ENCODE measurements at regions not wholly inside any gene's neighbourhood (a gene's known extent, or its start where the extent isn't known, plus 50 kb on each side); places are given as distances from the start of the nearest gene placed in this dataset.
"Not testable (repeated sequence)": the region's sequence is repeated elsewhere in the genome, so short reads cannot be mapped to it uniquely, and the experiment has no call there.

DNA sequence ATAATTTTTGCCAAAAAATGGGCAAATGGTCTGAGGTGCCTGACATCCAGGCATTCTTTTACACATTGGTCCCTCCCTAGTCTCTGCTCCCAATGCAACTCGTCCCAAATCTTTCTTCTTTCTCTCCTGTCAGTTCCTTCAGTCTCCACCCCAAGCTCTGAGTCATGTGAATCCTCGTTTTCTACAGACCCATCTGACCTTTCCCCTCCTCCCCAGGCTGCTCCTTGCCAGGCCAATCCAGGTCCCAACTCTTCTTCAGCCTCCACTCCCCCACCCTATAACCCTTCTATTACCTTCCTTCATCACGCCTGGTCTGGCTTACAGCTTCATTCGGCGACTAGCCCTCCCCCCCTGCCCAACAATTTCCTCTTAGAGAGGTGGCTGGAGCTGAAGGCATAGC lies 55.3 kb downstream of the BBS10 start:
- H3K27ac ChIP-seq, H3K9ac ChIP-seq, H4K20me1 ChIP-seq, H3K4me3 ChIP-seq, H3K27me3 ChIP-seq, H3K4me2 ChIP-seq, H3K36me3 ChIP-seq, H3K4me1 ChIP-seq: not testable (repeated sequence)
- H3K9me3 ChIP-seq (replicated peaks in 1 of 11), result peaks cover 0 to 16% (median 4%) of the 10 kb centered on the region in 11 experiments; a peak in 8 of 22 replicates

- not testable (repeated sequence) for H3K4me2 ChIP-seq, H3K4me1 ChIP-seq, H3K4me3 ChIP-seq, H3K36me3 ChIP-seq, H3K9ac ChIP-seq, H4K20me1 ChIP-seq, H3K27ac ChIP-seq, H3K27me3 ChIP-seq
- peaks cover 0 to 16% (median 4%) of the 10 kb centered on the region in 11 experiments; a peak in 8 of 22 replicates for H3K9me3 ChIP-seq (replicated peaks in 1 of 11)
Measured at GRCh38 chr12:76292305-76292704, 55.9 kb downstream of the BBS10 start.

GRCh38 chr12:76290963-76291859 lies 57.0 kb downstream of the BBS10 start:
- Histone ChIP-seq H4K20me1 (no peaks in the 10 kb centered on the region), H3K27me3 (no peaks in the 10 kb centered on the region), H3K4me3 (no peak overlapping the region), H3K27ac (no peak overlapping the region), H3K36me3 (no peaks in the 10 kb centered on the region), H3K9ac (no peak overlapping the region), H3K9me3 (replicated peaks in 1 of 11) (peaks cover 0 to 16% (median 4%) of the 10 kb centered on the region in 11 experiments; a peak in 8 of 22 replicates), H3K4me2 (no peak overlapping the region), H3K4me1 (peaks cover 0 to 5% (median 2%) of the 10 kb centered on the region in 10 experiments; a peak in 5 of 20 replicates)
- TF ChIP-seq Cebpa-rat (IDR thresholded peaks at IDR 0.05), result no peak

DNA sequence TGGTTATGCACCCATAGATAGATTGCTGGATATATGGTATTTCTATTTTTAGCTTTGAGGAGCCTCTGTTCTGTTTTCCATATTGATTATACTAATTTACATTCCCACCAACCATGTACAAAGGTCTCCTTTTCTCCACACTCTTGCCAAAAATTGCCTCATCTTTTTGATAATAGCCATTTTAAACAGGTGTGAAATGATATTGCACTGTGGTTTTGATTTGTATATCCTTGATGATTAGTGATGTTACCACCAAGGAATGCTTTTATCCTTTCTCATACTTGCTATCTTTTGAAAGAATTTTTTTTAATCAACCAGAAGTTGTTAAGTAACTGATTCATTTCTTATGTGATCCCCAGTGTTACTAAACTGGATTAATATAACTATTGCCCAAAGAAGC lies 60.0 kb downstream of the BBS10 start:
- H3K36me3 ChIP-seq, result no peaks in the 10 kb centered on the region
- TF ChIP-seq Cebpa-rat (IDR thresholded peaks at IDR 0.05), result no peak
- H3K4me1 ChIP-seq, result peaks cover 0 to 5% (median 2%) of the 10 kb centered on the region in 10 experiments; a peak in 5 of 20 replicates
- no peaks in the 10 kb centered on the region for H3K27me3 ChIP-seq
- H3K9ac ChIP-seq, result no peak overlapping the region
- no peaks in the 10 kb centered on the region for H4K20me1 ChIP-seq
- no peak overlapping the region for H3K4me2 ChIP-seq
- H3K27ac ChIP-seq, result no peak overlapping the region
- no peak overlapping the region for H3K4me3 ChIP-seq
- peaks cover 0 to 10% (median 0%) of the 10 kb centered on the region in 11 experiments; a peak in 7 of 22 replicates for H3K9me3 ChIP-seq (replicated peaks in 1 of 11)

DNA sequence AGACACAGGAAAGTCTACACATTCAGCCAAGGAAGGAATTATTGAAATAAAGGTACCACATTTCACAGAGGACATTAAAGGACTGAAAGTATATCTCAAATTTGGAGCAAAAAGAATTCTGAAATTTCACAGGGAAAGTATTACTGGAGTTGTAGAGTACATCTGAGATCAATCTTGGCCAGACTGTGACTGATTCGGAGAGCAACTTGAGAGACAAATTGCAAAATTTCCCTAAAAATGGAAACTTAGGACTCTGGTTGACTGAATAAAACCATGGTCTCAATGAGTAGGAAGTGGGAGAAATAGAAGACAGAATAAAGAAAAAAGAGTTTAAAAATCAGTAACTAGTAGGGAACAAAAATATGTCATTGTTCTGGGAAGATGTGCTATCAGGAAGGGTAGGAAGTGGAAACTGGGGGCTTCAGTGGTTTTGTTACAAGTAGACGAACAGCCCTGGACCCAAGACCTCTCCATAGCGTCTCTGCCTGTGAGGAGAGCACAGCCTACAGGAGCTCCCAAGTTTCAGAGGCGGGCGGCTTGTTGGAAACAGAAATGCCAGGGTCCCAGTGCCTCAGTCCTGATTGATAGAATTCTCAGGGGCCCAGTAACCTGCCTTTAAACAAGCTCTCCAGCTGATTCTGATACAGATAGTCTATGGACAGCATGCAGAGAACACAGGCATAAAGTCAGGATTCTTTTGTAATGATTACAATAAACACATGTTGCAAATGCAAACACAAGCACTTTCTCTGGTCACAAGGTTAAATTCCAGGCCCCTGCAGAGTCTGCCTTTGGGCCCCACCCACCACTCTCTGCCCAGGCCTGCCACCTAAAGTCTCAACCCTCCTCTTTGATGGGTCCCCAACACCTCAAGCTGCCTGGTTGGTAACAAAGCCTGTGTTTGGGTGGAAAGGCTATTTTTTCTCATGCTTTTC lies 63.1 kb downstream of the BBS10 start:
- H3K4me3 ChIP-seq, result no peak overlapping the region
- H3K4me2 ChIP-seq, result no peak overlapping the region
- no peaks in the 10 kb centered on the region for H3K36me3 ChIP-seq
- H3K9ac ChIP-seq, result no peak overlapping the region
- H4K20me1 ChIP-seq, result no peaks in the 10 kb centered on the region
- no peaks in the 10 kb centered on the region for H3K9me3 ChIP-seq (replicated peaks in 1 of 11)
- peaks cover 0 to 5% (median 2%) of the 10 kb centered on the region in 10 experiments; a peak in 5 of 20 replicates for H3K4me1 ChIP-seq
- no peak overlapping the region for H3K27ac ChIP-seq
- no peak for TF ChIP-seq Cebpa-rat (IDR thresholded peaks at IDR 0.05)
- no peaks in the 10 kb centered on the region for H3K27me3 ChIP-seq

- H3K27ac ChIP-seq, result no peak overlapping the region
- no peak overlapping the region for H3K4me2 ChIP-seq
- H3K9ac ChIP-seq, result no peak overlapping the region
- H3K36me3 ChIP-seq, result no peaks in the 10 kb centered on the region
- no peaks in the 10 kb centered on the region for H3K9me3 ChIP-seq (replicated peaks in 1 of 11)
- no peaks in the 10 kb centered on the region for H4K20me1 ChIP-seq
- H3K4me3 ChIP-seq, result no peak overlapping the region
- no peaks in the 10 kb centered on the region for H3K27me3 ChIP-seq
- peaks cover 0 to 5% (median 2%) of the 10 kb centered on the region in 10 experiments; a peak in 5 of 20 replicates for H3K4me1 ChIP-seq
- TF ChIP-seq Cebpa-rat (IDR thresholded peaks at IDR 0.05), result no peak
Measured at GRCh38 chr12:76282744-76283143, 65.5 kb downstream of the BBS10 start.

DNA sequence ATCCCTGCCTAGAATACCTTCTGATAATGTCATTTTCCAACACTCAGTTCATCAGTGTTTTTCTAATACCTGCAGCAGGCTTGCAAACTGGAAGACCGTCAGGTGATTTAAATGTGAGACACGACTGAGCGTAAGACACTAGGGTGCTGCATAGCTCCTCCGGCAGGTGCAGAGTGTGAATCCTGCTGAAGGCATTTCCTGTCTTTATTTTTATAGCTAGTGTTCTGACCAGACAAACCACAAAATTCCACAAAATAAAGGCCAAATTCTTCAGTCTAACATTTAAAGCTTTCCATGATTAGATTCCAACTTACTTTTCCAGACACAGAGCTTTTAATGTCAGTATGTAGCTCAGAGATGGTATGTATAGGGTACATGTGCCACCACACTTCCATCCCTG lies 70.7 kb downstream of the BBS10 start:
- TF ChIP-seq Cebpa-rat (IDR thresholded peaks at IDR 0.05), result no peak

DNA sequence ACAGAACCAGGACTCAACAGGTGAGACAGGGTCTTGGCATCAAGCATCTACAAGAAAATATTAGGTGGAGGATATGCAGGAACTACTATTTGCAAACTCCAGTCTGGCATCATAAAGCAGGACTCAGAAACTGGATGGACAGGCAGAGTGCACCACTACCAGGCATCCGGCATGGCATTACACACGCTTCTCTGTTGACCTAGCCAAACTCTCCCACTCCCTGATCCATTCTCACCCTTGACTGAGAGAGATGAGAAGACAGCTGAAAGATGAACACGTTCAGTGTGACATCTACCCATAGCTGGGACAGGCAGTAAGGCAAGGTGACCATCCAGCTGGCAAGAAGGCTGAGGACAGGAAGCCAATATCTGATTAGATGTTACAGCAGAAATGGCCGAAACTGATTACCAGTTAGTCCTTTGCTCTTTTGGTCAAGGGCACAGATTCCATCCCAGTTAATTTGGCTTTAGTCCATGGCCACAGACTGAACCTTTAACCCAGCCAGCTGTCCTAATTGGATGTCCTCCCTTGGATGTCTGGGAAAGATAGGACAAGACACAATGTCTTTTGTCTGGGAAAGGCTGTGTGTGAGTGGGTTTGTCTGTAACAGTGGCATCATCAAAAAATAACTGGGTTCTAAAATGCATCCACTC lies 71.6 kb downstream of the BBS10 start:
- H3K9me3 ChIP-seq (replicated peaks in 1 of 11), result no peaks in the 10 kb centered on the region
- H3K4me3 ChIP-seq, result no peak overlapping the region
- no peak overlapping the region for H3K4me2 ChIP-seq
- H4K20me1 ChIP-seq, result no peaks in the 10 kb centered on the region
- peaks cover 0 to 12% (median 0%) of the 10 kb centered on the region in 10 experiments; a peak in 3 of 20 replicates for H3K4me1 ChIP-seq
- no peak for TF ChIP-seq Cebpa-rat (IDR thresholded peaks at IDR 0.05)
- no peaks in the 10 kb centered on the region for H3K36me3 ChIP-seq
- no peaks in the 10 kb centered on the region for H3K27me3 ChIP-seq
- no peak overlapping the region for H3K9ac ChIP-seq
- H3K27ac ChIP-seq, result no peak overlapping the region

More for the DNA sequence above, 70.7 kb downstream of the BBS10 start:
- Histone ChIP-seq H3K4me1 (peaks cover 0 to 12% (median 0%) of the 10 kb centered on the region in 10 experiments; a peak in 3 of 20 replicates), H3K36me3 (no peaks in the 10 kb centered on the region), H3K27me3 (no peaks in the 10 kb centered on the region), H3K9ac (no peak overlapping the region), H3K27ac (no peak overlapping the region), H3K4me2 (no peak overlapping the region), H3K9me3 (replicated peaks in 1 of 11) (no peaks in the 10 kb centered on the region), H3K4me3 (no peak overlapping the region), H4K20me1 (no peaks in the 10 kb centered on the region)
